CD4-positive, alpha-beta T cell treated with Interleukin-17A for 4 hours (primary cell): ENCODE measurements at regions not wholly inside any gene's neighbourhood (a gene's known extent, or its start where the extent isn't known, plus 50 kb on each side); places are given as distances from the start of the nearest gene placed in this dataset.

ENCODE experiments used
- DNase-seq: peaks from one replicate; pipeline ENCODE4 v3.0.0-alpha.2; 2020; ENCODE audit warnings: mixed read lengths

GRCh38 chr2:126518196-126518595 is 137.8 kb upstream of the GYPC start:
- DNase-seq = no peak

- DNase-seq = peak; percentile 83
Measured at GRCh38 chr2:126527836-126528490, 128.0 kb upstream of the GYPC start.

- no peak for DNase-seq
Measured at GRCh38 chr2:126531029-126531428, 124.9 kb upstream of the GYPC start.

- DNase-seq = no peak
Measured at GRCh38 chr2:126534478-126534877, 121.5 kb upstream of the GYPC start.

GRCh38 chr2:126535408-126535807 is 120.5 kb upstream of the GYPC start:
- DNase-seq = no peak

GRCh38 chr2:126536605-126537200 is 119.3 kb upstream of the GYPC start:
- DNase-seq = no peak

GRCh38 chr2:126539101-126539500 is 116.9 kb upstream of the GYPC start:
- DNase-seq = no peak

GRCh38 chr2:126542247-126542646 is 113.7 kb upstream of the GYPC start:
- DNase-seq = no peak

- no peak for DNase-seq
Measured at GRCh38 chr2:126543081-126543480, 112.9 kb upstream of the GYPC start.

GRCh38 chr2:126558029-126558428 is 97.9 kb upstream of the GYPC start:
- DNase-seq = no peak

- DNase-seq = no peak
Measured at GRCh38 chr2:126568734-126569133, 87.2 kb upstream of the GYPC start.

- no peak for DNase-seq
Measured at GRCh38 chr2:126571403-126571802, 84.6 kb upstream of the GYPC start.

- no peak for DNase-seq
Measured at GRCh38 chr2:126575631-126576030, 80.3 kb upstream of the GYPC start.

GRCh38 chr2:126579868-126580267 is 76.1 kb upstream of the GYPC start:
- no peak for DNase-seq

GRCh38 chr2:126586317-126586716 is 69.6 kb upstream of the GYPC start:
- DNase-seq = no peak

- DNase-seq = no peak
Measured at GRCh38 chr2:126599062-126599461, 56.9 kb upstream of the GYPC start.

- DNase-seq = no peak
Measured at GRCh38 chr2:126600742-126601141, 55.2 kb upstream of the GYPC start.

- no peak for DNase-seq
Measured at GRCh38 chr2:126602334-126602733, 53.6 kb upstream of the GYPC start.
